HepG2 (cell line): ENCODE measurements at regions not wholly inside any gene's neighbourhood (a gene's known extent, or its start where the extent isn't known, plus 50 kb on each side); places are given as distances from the start of the nearest gene placed in this dataset.

Source experiments
- KDM1A ChIP-seq: IDR thresholded peaks from 2 replicates; pipeline ENCODE4 v1.6.1; 2016; ENCODE audit warnings: missing compliant biosample characterization
- RARA ChIP-seq: IDR thresholded peaks from 2 replicates; pipeline ENCODE4 v1.6.1; 2016; ENCODE audit warnings: missing genetic modification reagents, missing compliant biosample characterization
- RBM22 ChIP-seq: fragments of 200-400 bp; formaldehyde crosslinking; optimal IDR thresholded peaks from 2 replicates; pipeline ENCODE3; 2017; ENCODE audit warnings: mild to moderate bottlenecking, low read length, moderate library complexity
- RFX3 ChIP-seq: IDR thresholded peaks from 2 replicates; pipeline ENCODE4 v1.6.1; 2016; ENCODE audit warnings: missing biosample characterization, missing genetic modification reagents
- SETDB1 ChIP-seq: sonication (generic); formaldehyde crosslinking; IDR thresholded peaks from 2 replicates; pipeline ENCODE4 v1.5.1; 2020; ENCODE audit warnings: missing genetic modification reagents, mild to moderate bottlenecking, borderline replicate concordance
- SMAD3 ChIP-seq: sonication (generic); formaldehyde crosslinking; IDR thresholded peaks from 2 replicates; pipeline ENCODE4 v1.4.0; 2020; ENCODE audit warnings: missing genetic modification reagents
- TEAD2 ChIP-seq: sonication (generic); formaldehyde crosslinking; IDR thresholded peaks from 2 replicates; pipeline ENCODE4 v1.9.0; 2021; ENCODE audit warnings: missing genetic modification reagents
- ZNF230 ChIP-seq: sonication (generic); formaldehyde crosslinking; IDR thresholded peaks from 2 replicates; pipeline ENCODE4 v1.4.0; 2020; ENCODE audit warnings: mild to moderate bottlenecking, missing genetic modification reagents
- ZNF550 ChIP-seq: sonication (generic); formaldehyde crosslinking; IDR thresholded peaks from 2 replicates; pipeline ENCODE4 v1.4.0; 2020; ENCODE audit warnings: mild to moderate bottlenecking, missing genetic modification reagents, borderline replicate concordance
- ZNF563 ChIP-seq: sonication (generic); formaldehyde crosslinking; IDR thresholded peaks from 2 replicates; pipeline ENCODE4 v1.8.0; 2022; ENCODE audit warnings: mild to moderate bottlenecking, moderate library complexity, missing genetic modification reagents
- ZNF577 ChIP-seq: sonication (generic); formaldehyde crosslinking; IDR thresholded peaks from 2 replicates; pipeline ENCODE4 v1.4.0; 2020; ENCODE audit warnings: mild to moderate bottlenecking, low read depth, missing genetic modification reagents, borderline replicate concordance
- ZNF589 ChIP-seq: sonication (generic); formaldehyde crosslinking; conservative IDR thresholded peaks from 2 replicates; pipeline ENCODE4 v1.8.0; 2022; ENCODE audit warnings: mild to moderate bottlenecking, moderate library complexity, missing genetic modification reagents
- TF ChIP-seq, protein P1 (sequence below): sonication (generic); formaldehyde crosslinking; IDR thresholded peaks from 2 replicates; pipeline ENCODE4 v1.4.0; 2020; ENCODE audit warnings: missing genetic modification reagents
- TF ChIP-seq, protein P2 (sequence below): sonication (generic); formaldehyde crosslinking; IDR thresholded peaks from 2 replicates; pipeline ENCODE4 v1.8.0; 2022; ENCODE audit warnings: mild to moderate bottlenecking, missing genetic modification reagents; ENCODE audit not compliant: insufficient replicate concordance
- TF ChIP-seq, protein P3 (sequence below): sonication (generic); formaldehyde crosslinking; IDR thresholded peaks from 2 replicates; pipeline ENCODE4 v1.5.0; 2020; ENCODE audit warnings: mild to moderate bottlenecking, missing genetic modification reagents
- TF ChIP-seq, protein P4 (sequence below): sonication (generic); formaldehyde crosslinking; IDR thresholded peaks from 2 replicates; pipeline ENCODE4 v1.9.0; 2022; ENCODE audit warnings: missing genetic modification reagents, mild to moderate bottlenecking, borderline replicate concordance
- TF ChIP-seq, protein P5 (sequence below): sonication (generic); formaldehyde crosslinking; IDR thresholded peaks from 2 replicates; pipeline ENCODE4 v1.4.0; 2020; ENCODE audit warnings: low read depth, mild to moderate bottlenecking, missing genetic modification reagents
- TF ChIP-seq, protein P6 (sequence below): sonication (generic); formaldehyde crosslinking; IDR thresholded peaks from 2 replicates; pipeline ENCODE4 v1.4.0; 2020; ENCODE audit warnings: missing genetic modification reagents

DNA sequence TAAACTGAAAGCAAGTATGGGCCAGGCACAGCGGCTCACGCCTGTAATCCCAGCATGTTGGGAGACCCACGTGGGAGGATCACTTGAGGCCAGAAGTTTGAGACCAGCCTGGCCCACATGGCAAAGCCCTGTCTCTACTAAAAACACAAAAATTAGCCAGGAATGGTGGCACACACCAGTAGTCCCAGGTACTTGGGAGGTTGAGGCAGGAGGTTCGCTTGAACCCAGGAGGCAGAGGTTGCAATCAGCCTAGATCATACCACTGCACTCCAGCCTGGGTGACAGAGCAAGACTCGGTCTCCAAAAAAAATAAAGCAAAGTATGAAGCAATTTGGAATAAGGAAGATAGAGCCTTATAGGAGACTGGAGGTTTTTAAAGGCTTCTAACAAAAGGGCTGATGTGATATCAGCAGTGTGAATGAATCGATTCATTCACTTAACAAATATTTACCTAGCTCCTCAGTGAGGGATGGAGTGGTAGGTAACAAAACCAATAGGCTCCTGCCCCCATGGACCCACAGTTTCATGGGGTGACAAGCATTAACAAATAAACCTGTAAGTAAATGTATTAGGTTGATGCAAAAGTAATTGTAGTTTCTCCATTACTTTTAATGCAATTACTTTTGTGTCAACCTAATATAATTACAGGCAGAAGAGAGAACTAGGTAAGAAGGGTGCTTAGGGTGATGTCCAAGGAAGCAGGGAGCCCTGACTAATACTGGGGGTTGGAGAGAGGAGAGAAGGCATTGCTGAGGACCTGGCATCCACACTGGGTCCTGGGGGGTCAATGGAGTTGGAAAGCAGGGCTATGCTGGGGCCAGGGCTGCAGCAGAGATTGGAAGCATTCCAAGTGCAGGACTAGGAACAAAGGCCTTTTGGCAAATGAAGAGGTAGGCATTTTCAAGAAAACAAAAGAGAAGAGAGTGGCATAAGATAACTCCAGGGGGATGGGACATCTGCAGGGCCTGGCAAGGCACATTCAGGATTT is 195.4 kb upstream of the ARL4C start (continued):
- TF ChIP-seq RFX3 (no peak), RBM22 (no peak), TEAD2 (CRISPR knock-in tag) (no peak), ZNF589 (CRISPR knock-in tag) (no peak), SETDB1 (no peak), ZNF230 (no peak; the same call in 1 of the 2 replicates), ZNF550 (CRISPR knock-in tag) (no peak), ZNF577 (CRISPR knock-in tag) (no peak), ZNF563 (no peak), SMAD3 (no peak; the same call in 1 of the 2 replicates), RARA (CRISPR knock-in tag) (peak; percentile 52), KDM1A (peak; percentile 75; the same call in 1 of the 2 replicates)
- TF ChIP-seq, protein P1, sequence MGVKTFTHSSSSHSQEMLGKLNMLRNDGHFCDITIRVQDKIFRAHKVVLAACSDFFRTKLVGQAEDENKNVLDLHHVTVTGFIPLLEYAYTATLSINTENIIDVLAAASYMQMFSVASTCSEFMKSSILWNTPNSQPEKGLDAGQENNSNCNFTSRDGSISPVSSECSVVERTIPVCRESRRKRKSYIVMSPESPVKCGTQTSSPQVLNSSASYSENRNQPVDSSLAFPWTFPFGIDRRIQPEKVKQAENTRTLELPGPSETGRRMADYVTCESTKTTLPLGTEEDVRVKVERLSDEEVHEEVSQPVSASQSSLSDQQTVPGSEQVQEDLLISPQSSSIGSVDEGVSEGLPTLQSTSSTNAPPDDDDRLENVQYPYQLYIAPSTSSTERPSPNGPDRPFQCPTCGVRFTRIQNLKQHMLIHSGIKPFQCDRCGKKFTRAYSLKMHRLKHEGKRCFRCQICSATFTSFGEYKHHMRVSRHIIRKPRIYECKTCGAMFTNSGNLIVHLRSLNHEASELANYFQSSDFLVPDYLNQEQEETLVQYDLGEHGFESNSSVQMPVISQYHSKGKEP (CRISPR knock-in tag): no peak
- TF ChIP-seq, protein P2, sequence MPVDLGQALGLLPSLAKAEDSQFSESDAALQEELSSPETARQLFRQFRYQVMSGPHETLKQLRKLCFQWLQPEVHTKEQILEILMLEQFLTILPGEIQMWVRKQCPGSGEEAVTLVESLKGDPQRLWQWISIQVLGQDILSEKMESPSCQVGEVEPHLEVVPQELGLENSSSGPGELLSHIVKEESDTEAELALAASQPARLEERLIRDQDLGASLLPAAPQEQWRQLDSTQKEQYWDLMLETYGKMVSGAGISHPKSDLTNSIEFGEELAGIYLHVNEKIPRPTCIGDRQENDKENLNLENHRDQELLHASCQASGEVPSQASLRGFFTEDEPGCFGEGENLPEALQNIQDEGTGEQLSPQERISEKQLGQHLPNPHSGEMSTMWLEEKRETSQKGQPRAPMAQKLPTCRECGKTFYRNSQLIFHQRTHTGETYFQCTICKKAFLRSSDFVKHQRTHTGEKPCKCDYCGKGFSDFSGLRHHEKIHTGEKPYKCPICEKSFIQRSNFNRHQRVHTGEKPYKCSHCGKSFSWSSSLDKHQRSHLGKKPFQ (CRISPR knock-in tag): no peak
- TF ChIP-seq, protein P3, sequence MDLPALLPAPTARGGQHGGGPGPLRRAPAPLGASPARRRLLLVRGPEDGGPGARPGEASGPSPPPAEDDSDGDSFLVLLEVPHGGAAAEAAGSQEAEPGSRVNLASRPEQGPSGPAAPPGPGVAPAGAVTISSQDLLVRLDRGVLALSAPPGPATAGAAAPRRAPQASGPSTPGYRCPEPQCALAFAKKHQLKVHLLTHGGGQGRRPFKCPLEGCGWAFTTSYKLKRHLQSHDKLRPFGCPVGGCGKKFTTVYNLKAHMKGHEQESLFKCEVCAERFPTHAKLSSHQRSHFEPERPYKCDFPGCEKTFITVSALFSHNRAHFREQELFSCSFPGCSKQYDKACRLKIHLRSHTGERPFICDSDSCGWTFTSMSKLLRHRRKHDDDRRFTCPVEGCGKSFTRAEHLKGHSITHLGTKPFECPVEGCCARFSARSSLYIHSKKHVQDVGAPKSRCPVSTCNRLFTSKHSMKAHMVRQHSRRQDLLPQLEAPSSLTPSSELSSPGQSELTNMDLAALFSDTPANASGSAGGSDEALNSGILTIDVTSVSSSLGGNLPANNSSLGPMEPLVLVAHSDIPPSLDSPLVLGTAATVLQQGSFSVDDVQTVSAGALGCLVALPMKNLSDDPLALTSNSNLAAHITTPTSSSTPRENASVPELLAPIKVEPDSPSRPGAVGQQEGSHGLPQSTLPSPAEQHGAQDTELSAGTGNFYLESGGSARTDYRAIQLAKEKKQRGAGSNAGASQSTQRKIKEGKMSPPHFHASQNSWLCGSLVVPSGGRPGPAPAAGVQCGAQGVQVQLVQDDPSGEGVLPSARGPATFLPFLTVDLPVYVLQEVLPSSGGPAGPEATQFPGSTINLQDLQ (CRISPR knock-in tag): no peak
- TF ChIP-seq, protein P4, sequence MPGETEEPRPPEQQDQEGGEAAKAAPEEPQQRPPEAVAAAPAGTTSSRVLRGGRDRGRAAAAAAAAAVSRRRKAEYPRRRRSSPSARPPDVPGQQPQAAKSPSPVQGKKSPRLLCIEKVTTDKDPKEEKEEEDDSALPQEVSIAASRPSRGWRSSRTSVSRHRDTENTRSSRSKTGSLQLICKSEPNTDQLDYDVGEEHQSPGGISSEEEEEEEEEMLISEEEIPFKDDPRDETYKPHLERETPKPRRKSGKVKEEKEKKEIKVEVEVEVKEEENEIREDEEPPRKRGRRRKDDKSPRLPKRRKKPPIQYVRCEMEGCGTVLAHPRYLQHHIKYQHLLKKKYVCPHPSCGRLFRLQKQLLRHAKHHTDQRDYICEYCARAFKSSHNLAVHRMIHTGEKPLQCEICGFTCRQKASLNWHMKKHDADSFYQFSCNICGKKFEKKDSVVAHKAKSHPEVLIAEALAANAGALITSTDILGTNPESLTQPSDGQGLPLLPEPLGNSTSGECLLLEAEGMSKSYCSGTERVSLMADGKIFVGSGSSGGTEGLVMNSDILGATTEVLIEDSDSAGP (CRISPR knock-in tag): peak; percentile 58
- TF ChIP-seq, protein P5, sequence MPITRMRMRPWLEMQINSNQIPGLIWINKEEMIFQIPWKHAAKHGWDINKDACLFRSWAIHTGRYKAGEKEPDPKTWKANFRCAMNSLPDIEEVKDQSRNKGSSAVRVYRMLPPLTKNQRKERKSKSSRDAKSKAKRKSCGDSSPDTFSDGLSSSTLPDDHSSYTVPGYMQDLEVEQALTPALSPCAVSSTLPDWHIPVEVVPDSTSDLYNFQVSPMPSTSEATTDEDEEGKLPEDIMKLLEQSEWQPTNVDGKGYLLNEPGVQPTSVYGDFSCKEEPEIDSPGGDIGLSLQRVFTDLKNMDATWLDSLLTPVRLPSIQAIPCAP (CRISPR knock-in tag): no peak
- TF ChIP-seq, protein P6, sequence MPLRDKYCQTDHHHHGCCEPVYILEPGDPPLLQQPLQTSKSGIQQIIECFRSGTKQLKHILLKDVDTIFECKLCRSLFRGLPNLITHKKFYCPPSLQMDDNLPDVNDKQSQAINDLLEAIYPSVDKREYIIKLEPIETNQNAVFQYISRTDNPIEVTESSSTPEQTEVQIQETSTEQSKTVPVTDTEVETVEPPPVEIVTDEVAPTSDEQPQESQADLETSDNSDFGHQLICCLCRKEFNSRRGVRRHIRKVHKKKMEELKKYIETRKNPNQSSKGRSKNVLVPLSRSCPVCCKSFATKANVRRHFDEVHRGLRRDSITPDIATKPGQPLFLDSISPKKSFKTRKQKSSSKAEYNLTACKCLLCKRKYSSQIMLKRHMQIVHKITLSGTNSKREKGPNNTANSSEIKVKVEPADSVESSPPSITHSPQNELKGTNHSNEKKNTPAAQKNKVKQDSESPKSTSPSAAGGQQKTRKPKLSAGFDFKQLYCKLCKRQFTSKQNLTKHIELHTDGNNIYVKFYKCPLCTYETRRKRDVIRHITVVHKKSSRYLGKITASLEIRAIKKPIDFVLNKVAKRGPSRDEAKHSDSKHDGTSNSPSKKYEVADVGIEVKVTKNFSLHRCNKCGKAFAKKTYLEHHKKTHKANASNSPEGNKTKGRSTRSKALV (CRISPR knock-in tag): no peak
